ENCODE measurements at regions not wholly inside any gene's neighbourhood (a gene's known extent, or its start where the extent isn't known, plus 50 kb on each side); places are given as distances from the start of the nearest gene placed in this dataset.

- TF ChIP-seq POLR2A (IDR thresholded peaks at IDR 0.05) (no peak), CTCF (IDR thresholded peaks at IDR 0.05) (no peak), POLR2AphosphoS5 (IDR thresholded peaks at IDR 0.05) (no peak), EP300 (IDR thresholded peaks at IDR 0.05; ENCODE audit: low read depth) (no peak)
Measured at GRCh38 chr3:8254489-8254888, 247.1 kb upstream of the LMCD1 start.
